Peyer's patch (tissue), 4 donors: ENCODE measurements at regions not wholly inside any gene's neighbourhood (a gene's known extent, or its start where the extent isn't known, plus 50 kb on each side); places are given as distances from the start of the nearest gene placed in this dataset.

Experiments
- DNase-seq, 3 donors: peaks; one replicate each; pipeline ENCODE4 v3.0.0-alpha.2; 2017 to 2019
- H3K27ac ChIP-seq, 4 donors: fragments of 200-600 bp; sonication (generic); one replicate each; pipeline ENCODE4 v1.5.1; 2016 to 2019
- H3K27me3 ChIP-seq, 2 donors: fragments of 200-600 bp; sonication (generic); one replicate each; pipeline ENCODE4 v1.5.1; 2019
- H3K36me3 ChIP-seq, 3 donors: fragments of 200-600 bp; sonication (generic); one replicate each; pipeline ENCODE4 v1.5.1; 2016 to 2019
- H3K4me1 ChIP-seq, 4 donors: fragments of 200-600 bp; sonication (generic); one replicate each; pipeline ENCODE4 v1.5.1; 2016 to 2019
- H3K4me3 ChIP-seq, 4 donors: fragments of 200-600 bp; sonication (generic); 1 replicate in 3 of 4; 2 replicates in 1 of 4; pipeline ENCODE4 v1.5.1; 2016 to 2019; ENCODE audit warnings: mild to moderate bottlenecking in 1 of 4
- H3K9me3 ChIP-seq, 4 donors: fragments of 200-600 bp; sonication (generic); one replicate each; pipeline ENCODE4 v1.5.1; 2016 to 2019; ENCODE audit warnings: mild to moderate bottlenecking in 1 of 4
- CTCF ChIP-seq, 6 experiments: fragments of 450-650 bp in 4 of 6; fragments of 200-600 bp in 2 of 6; sonication (generic) in 1 of 6; IDR thresholded peaks; one replicate each; pipeline ENCODE4 v1.5.1; 2017 to 2019; ENCODE audit warnings: antibody characterized with exemption in 6 of 6, mild to moderate bottlenecking in 3 of 6, moderate library complexity in 1 of 6
- POLR2A ChIP-seq, 2 donors: fragments of 450-650 bp; IDR thresholded peaks; one replicate each; pipeline ENCODE4 v1.5.1; 2017; ENCODE audit warnings: antibody characterized with exemption in 2 of 2, mild to moderate bottlenecking in 2 of 2, moderate library complexity in 2 of 2

GRCh38 chr12:124668602-124669001 lies 101.2 kb upstream of the NCOR2 start:
- no peaks in the 10 kb centered on the region for H3K9me3 ChIP-seq
- no peaks in the 10 kb centered on the region for H3K27me3 ChIP-seq
- no peak for TF ChIP-seq POLR2A (IDR thresholded peaks at IDR 0.05)
- TF ChIP-seq CTCF (IDR thresholded peaks at IDR 0.05): no peak
- H3K36me3 ChIP-seq: no peaks in the 10 kb centered on the region
- no peak overlapping the region for H3K4me3 ChIP-seq
- no peak for DNase-seq
- no peak overlapping the region for H3K27ac ChIP-seq
- H3K4me1 ChIP-seq: no peaks in the 10 kb centered on the region

DNA sequence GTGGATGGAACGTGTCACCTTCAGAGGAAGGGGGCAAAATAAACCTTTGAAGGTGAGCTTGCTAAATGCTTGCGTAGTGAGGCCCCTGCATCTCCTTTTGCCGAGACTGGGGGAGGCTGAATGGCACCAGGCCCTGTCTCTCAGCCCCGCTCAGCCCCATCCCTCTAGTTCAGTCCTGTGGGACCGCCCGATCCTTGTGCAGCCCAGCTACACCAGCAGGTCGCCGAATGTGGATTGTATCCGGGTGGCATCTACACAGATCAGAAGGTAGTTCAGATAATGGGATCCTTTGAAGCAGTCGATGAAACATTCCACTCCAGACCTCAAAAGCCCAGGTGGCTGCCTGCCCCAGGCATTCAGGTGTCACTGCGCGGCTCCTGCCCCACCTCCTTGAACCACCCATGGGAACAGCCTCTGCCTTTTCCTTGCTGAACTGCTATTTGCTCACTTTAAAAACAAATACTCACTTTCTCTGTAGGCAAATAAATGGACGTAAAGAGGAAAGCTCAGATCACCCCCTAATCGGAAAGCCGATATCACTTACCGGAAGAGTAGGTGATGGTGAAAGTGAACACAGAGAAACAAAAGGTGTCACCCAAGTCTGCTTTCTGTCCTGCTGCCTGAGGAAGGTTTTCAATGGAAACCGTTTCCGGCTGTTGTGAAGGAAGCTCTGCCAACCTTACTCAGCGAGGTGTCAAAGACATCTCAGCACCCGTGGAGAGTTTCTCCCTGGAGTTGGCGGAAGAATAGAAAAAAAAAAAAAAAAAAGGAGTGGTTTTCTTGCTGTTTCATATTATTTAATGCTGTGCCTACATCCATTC lies 100.3 kb upstream of the NCOR2 start:
- H3K4me1 ChIP-seq: no peaks in the 10 kb centered on the region
- no peak for DNase-seq

GRCh38 chr12:124666722-124667259 lies 99.4 kb upstream of the NCOR2 start:
- Histone ChIP-seq H3K9me3 (no peaks in the 10 kb centered on the region), H3K36me3 (no peaks in the 10 kb centered on the region), H3K4me3 (no peak overlapping the region), H3K4me1 (no peaks in the 10 kb centered on the region), H3K27ac (no peak overlapping the region), H3K27me3 (no peaks in the 10 kb centered on the region)
- TF ChIP-seq CTCF (IDR thresholded peaks at IDR 0.05) (no peak), POLR2A (IDR thresholded peaks at IDR 0.05) (no peak)
- no peak for DNase-seq

More for the DNA sequence above, 100.3 kb upstream of the NCOR2 start:
- Histone ChIP-seq H3K27ac (no peak overlapping the region), H3K27me3 (no peaks in the 10 kb centered on the region), H3K9me3 (no peaks in the 10 kb centered on the region), H3K36me3 (no peaks in the 10 kb centered on the region), H3K4me3 (no peak overlapping the region)
- TF ChIP-seq POLR2A (IDR thresholded peaks at IDR 0.05): no peak
- TF ChIP-seq CTCF (IDR thresholded peaks at IDR 0.05): no peak

- no peak for DNase-seq
- Histone ChIP-seq H3K27me3 (no peaks in the 10 kb centered on the region), H3K27ac (no peak overlapping the region), H3K4me1 (no peaks in the 10 kb centered on the region), H3K9me3 (no peaks in the 10 kb centered on the region), H3K4me3 (no peak overlapping the region), H3K36me3 (no peaks in the 10 kb centered on the region)
- TF ChIP-seq CTCF (IDR thresholded peaks at IDR 0.05): no peak
- no peak for TF ChIP-seq POLR2A (IDR thresholded peaks at IDR 0.05)
These were observed 98.1 kb upstream of the NCOR2 start for GRCh38 chr12:124665511-124665910.

- H3K9me3 ChIP-seq: no peaks in the 10 kb centered on the region
These were observed 97.1 kb upstream of the NCOR2 start for GRCh38 chr12:124664395-124665111.

More at GRCh38 chr12:124664395-124665111, 97.1 kb upstream of the NCOR2 start:
- no peak for DNase-seq
- Histone ChIP-seq H3K36me3 (no peaks in the 10 kb centered on the region), H3K4me3 (no peak overlapping the region), H3K27me3 (no peaks in the 10 kb centered on the region), H3K27ac (no peak overlapping the region), H3K4me1 (no peaks in the 10 kb centered on the region)
- TF ChIP-seq CTCF (IDR thresholded peaks at IDR 0.05): no peak
- no peak for TF ChIP-seq POLR2A (IDR thresholded peaks at IDR 0.05)
